Pancreas (tissue), 10 donors: ENCODE measurements at regions not wholly inside any gene's neighbourhood (a gene's known extent, or its start where the extent isn't known, plus 50 kb on each side); places are given as distances from the start of the nearest gene placed in this dataset.

Experiments
- ATAC-seq, 4 donors: fragments of 200-7000 bp; cut with Tn5 transposase; one replicate each; pipeline versions ENCODE4 v1.8.0 to v1.9.1; 2020; ENCODE audit warnings: mild to moderate bottlenecking in 4 of 4, moderate library complexity in 4 of 4
- DNase-seq, 6 donors: peaks; one replicate each; pipeline ENCODE4 v3.0.0-alpha.2; 2020
- FAIRE-seq: peaks from 2 replicates; lab custom pipeline; 2012; peaks lifted over from hg19 to GRCh38; lab: Jason Lieb, UNC
- H3K27ac ChIP-seq, 4 donors: fragments of 200-600 bp; sonication (generic); 1 replicate in 3 of 4; 2 replicates in 1 of 4; pipeline versions ENCODE4 v1.5.0 to v1.8.0; 2020
- H3K27me3 ChIP-seq, 4 donors: fragments of 200-600 bp; one replicate each; pipeline ENCODE4 v1.8.0; 2021
- H3K36me3 ChIP-seq, 3 donors: fragments of 200-600 bp; sonication (generic) in 1 of 3; one replicate each; pipeline versions ENCODE4 v1.5.0 to v1.8.0; 2020 to 2021
- H3K4me1 ChIP-seq, 3 donors: fragments of 200-600 bp; one replicate each; pipeline ENCODE4 v1.8.0; 2021
- H3K4me3 ChIP-seq, 4 donors: fragments of 200-600 bp; sonication (generic) in 2 of 4; one replicate each; pipeline versions ENCODE4 v1.5.0 to v1.8.0; 2020 to 2021
- H3K9me3 ChIP-seq, 4 donors: fragments of 200-600 bp; one replicate each; pipeline ENCODE4 v1.8.0; 2021
- CTCF ChIP-seq, 4 donors: fragments of 200-600 bp; sonication (generic) in 3 of 4; IDR thresholded peaks; one replicate each; pipeline versions ENCODE4 v1.5.0 to v1.8.0; 2021; ENCODE audit warnings: antibody characterized with exemption in 4 of 4
- WGBS, 2 donors: extraction: QIAGEN DNeasy Blood & Tissue Kit; methylation state at CpG; one replicate each; pipeline ENCODE4 v1.1.7; 2013; 5-methylcytosine and 5-hydroxymethylcytosine counted together
- intact Hi-C, 3 donors: fragments of 100-400 bp; cut with DNase I; formaldehyde crosslinking; loops; one replicate each; pipeline versions ENCODE4 v1.11.1 to v1.14.2; 2022
- donor health status: healthy with polysubstance abuse.
- donor health status: DM: no; HTN: no; CAD: no; lungs with moderate emphysema.
- donor health status: DM: no; HTN: no; CAD: no.
- donor health status: control.
- donor health status: control.
- donor health status: Bipolar disorder and iron deficiency.
- donor health status: DM: yes; HTN: yes; CAD: no.
- donor health status: DM: no; HTN: no; CAD: no.
- donor health status: DM: no; HTN: no; CAD: no.
- donor health status: DM: yes; HTN: yes; CAD: no.

GRCh38 chr4:163915896-163916295 is 421.4 kb downstream of the TMA16 start:
- H3K9me3 ChIP-seq = no peaks in the 10 kb centered on the region
- TF ChIP-seq CTCF (IDR thresholded peaks at IDR 0.05) = no peak
- WGBS, 2 donors = 61 to 74% methylated on average over 3 of the region's 3 CpGs
- ATAC-seq (no peak), DNase-seq (no peak), FAIRE-seq (no peak)
- H3K27ac ChIP-seq = no peak overlapping the region
- intact Hi-C loops = no loop called here
- no peaks in the 10 kb centered on the region for H3K36me3 ChIP-seq
- H3K4me1 ChIP-seq = no peaks in the 10 kb centered on the region
- H3K4me3 ChIP-seq = no peak overlapping the region
- H3K27me3 ChIP-seq = peaks cover 0 to 3% (median 0%) of the 10 kb centered on the region in 4 donors

DNA sequence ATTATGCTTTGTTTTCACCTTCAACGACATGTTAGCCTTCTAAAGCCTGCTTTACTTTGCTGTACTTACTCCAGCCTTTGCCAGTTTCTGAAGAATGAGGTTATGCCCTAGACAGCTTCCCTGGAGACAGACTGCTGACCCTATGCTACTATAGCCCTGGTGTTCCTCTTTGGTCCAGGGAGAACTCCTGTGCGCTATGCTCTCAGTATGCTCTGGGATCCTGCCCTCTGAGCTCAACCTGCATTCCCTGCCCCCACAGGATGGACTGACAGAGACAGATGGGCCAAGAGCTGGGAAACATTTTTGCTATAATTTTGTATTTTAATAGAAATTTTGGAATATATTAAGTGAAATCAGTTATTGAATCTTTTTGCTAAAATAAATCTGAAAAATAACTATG is 425.9 kb downstream of the TMA16 start:
- FAIRE-seq (no peak), DNase-seq (no peak), ATAC-seq (no peak)
- H3K36me3 ChIP-seq = no peaks in the 10 kb centered on the region
- no peaks in the 10 kb centered on the region for H3K4me1 ChIP-seq
- TF ChIP-seq CTCF (IDR thresholded peaks at IDR 0.05) = no peak
- intact Hi-C loops = no loop called here
- H3K27me3 ChIP-seq = no peaks in the 10 kb centered on the region
- no peaks in the 10 kb centered on the region for H3K9me3 ChIP-seq
- no peak overlapping the region for H3K4me3 ChIP-seq
- no peak overlapping the region for H3K27ac ChIP-seq
- WGBS, 2 donors = 45 to 60% methylated on average over 2 of the region's 2 CpGs

DNA sequence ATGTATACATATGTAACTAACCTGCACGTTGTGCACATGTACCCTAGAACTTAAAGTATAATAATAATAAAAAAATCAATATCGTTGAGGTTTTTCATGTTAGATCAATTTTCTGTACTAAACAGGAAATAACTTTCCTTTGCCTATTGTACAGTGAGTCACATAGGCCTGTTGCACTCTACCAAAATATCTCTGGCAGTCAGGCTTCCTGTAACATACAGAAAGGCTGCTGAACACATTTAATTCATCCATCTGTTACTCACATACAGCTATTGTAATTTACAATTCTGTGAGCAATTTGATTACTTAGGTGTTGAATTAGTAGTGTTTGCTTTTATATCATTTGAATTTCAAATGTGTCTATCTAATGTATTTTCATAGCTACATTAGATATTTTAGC is 427.8 kb downstream of the TMA16 start:
- no peak for DNase-seq
- ATAC-seq = no peak
- TF ChIP-seq CTCF (IDR thresholded peaks at IDR 0.05) = no peak
- intact Hi-C loops = no loop called here
- no peaks in the 10 kb centered on the region for H3K27me3 ChIP-seq
- H3K4me3 ChIP-seq = no peak overlapping the region
- H3K4me1 ChIP-seq = no peaks in the 10 kb centered on the region
- H3K9me3 ChIP-seq = no peaks in the 10 kb centered on the region
- no peaks in the 10 kb centered on the region for H3K36me3 ChIP-seq
- WGBS, 2 donors = 47 to 63% methylated on average over 2 of the region's 2 CpGs
- FAIRE-seq = no peak
- no peak overlapping the region for H3K27ac ChIP-seq

DNA sequence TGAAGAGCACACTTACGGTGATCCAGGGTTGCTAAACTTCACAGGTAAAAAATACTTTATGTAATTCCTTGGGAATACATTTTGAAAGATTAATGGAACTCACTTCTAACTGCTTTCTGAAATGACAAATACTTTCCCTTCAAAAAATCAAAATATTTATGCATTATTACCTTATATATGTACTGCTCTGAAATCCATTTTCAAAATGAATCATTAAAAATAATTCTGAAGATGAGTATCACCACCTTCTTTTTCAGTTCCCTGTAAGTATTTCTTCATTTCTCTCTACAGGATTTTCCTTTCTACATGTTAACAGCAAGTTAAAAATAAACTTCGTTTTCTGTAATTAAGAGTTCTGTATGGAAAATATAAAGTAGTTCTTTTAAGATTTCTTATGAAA is 428.6 kb downstream of the TMA16 start:
- Histone ChIP-seq H3K27ac (no peak overlapping the region), H3K4me3 (no peak overlapping the region), H3K27me3 (no peaks in the 10 kb centered on the region), H3K9me3 (no peaks in the 10 kb centered on the region), H3K36me3 (no peaks in the 10 kb centered on the region), H3K4me1 (no peaks in the 10 kb centered on the region)
- FAIRE-seq (no peak), DNase-seq (no peak), ATAC-seq (no peak)
- 43 to 60% methylated on average over 2 of the region's 2 CpGs for WGBS, 2 donors
- intact Hi-C loops = no loop called here
- TF ChIP-seq CTCF (IDR thresholded peaks at IDR 0.05) = no peak

- Histone ChIP-seq H3K27ac (no peak overlapping the region), H3K27me3 (no peaks in the 10 kb centered on the region), H3K36me3 (no peaks in the 10 kb centered on the region), H3K4me3 (no peak overlapping the region), H3K4me1 (no peaks in the 10 kb centered on the region), H3K9me3 (no peaks in the 10 kb centered on the region)
- FAIRE-seq (no peak), DNase-seq (no peak), ATAC-seq (no peak)
- intact Hi-C loops = no loop called here
- no peak for TF ChIP-seq CTCF (IDR thresholded peaks at IDR 0.05)
Observed at GRCh38 chr4:163930086-163930485, 435.6 kb downstream of the TMA16 start.
